Right lobe of liver (tissue), 6 donors: ENCODE measurements at regions not wholly inside any gene's neighbourhood (a gene's known extent, or its start where the extent isn't known, plus 50 kb on each side); places are given as distances from the start of the nearest gene placed in this dataset.

Experiments
- ATAC-seq, 4 donors: fragments of 200-7000 bp; cut with Tn5 transposase; one replicate each; pipeline ENCODE4 v1.9.1; 2020; ENCODE audit warnings: mild to moderate bottlenecking in 4 of 4, moderate library complexity in 4 of 4
- DNase-seq, 3 donors: peaks; one replicate each; pipeline ENCODE4 v3.0.0-alpha.2; 2020
- H3K27ac ChIP-seq, 3 donors: fragments of 200-600 bp; one replicate each; pipeline ENCODE4 v1.8.0; 2022
- H3K27me3 ChIP-seq, 2 donors: fragments of 200-600 bp; one replicate each; pipeline ENCODE4 v1.8.0; 2022
- H3K36me3 ChIP-seq, 4 donors: fragments of 200-600 bp; sonication (generic) in 1 of 4; one replicate each; pipeline versions ENCODE4 v1.5.1 to v1.8.0; 2017 to 2022; ENCODE audit warnings: control low read depth in 1 of 4
- H3K4me1 ChIP-seq, 4 donors: fragments of 200-600 bp; sonication (generic) in 1 of 4; one replicate each; pipeline versions ENCODE4 v1.5.1 to v1.8.0; 2017 to 2022; ENCODE audit warnings: control low read depth in 1 of 4
- H3K4me3 ChIP-seq, 3 donors: fragments of 200-600 bp; one replicate each; pipeline ENCODE4 v1.8.0; 2022
- H3K9me3 ChIP-seq, 4 donors: fragments of 200-600 bp; sonication (generic) in 1 of 4; one replicate each; pipeline versions ENCODE4 v1.5.1 to v1.8.0; 2017 to 2022; ENCODE audit warnings: control low read depth in 1 of 4
- POLR2A ChIP-seq: fragments of 450-650 bp; IDR thresholded peaks from one replicate; pipeline ENCODE4 v1.6.1; 2017; ENCODE audit warnings: antibody characterized with exemption, mild to moderate bottlenecking
- WGBS: methylation state at CpG from one replicate; pipeline ENCODE4 v1.1.6; 2018; ENCODE audit warnings: low coverage, low lambda C conversion rate; ENCODE audit not compliant: insufficient coverage; ENCODE audit errors: missing lambda C conversion rate; 5-methylcytosine and 5-hydroxymethylcytosine counted together
- intact Hi-C, 2 donors: fragments of 100-400 bp; cut with DNase I; formaldehyde crosslinking; loops; one replicate each; pipeline versions ENCODE4 v1.11.2 to v1.14.1; 2022
- TF ChIP-seq, protein P1 (sequence below), 4 donors: fragments of 200-600 bp in 3 of 4; fragments of 450-650 bp in 1 of 4; IDR thresholded peaks; one replicate each; pipeline versions ENCODE4 v1.5.1 to v1.8.0; 2016 to 2022; ENCODE audit warnings: antibody characterized with exemption in 4 of 4, mild to moderate bottlenecking in 2 of 4
- donor health status: DM: no; HTN: yes; CAD: no.
- donor health status: DM: no; HTN: no; CAD: no.
- donor health status: DM: no; HTN: no; CAD: no.
- donor health status: DM: no; HTN: yes; CAD: no.
- donor health status: DM: no; HTN: yes; CAD: no.

DNA sequence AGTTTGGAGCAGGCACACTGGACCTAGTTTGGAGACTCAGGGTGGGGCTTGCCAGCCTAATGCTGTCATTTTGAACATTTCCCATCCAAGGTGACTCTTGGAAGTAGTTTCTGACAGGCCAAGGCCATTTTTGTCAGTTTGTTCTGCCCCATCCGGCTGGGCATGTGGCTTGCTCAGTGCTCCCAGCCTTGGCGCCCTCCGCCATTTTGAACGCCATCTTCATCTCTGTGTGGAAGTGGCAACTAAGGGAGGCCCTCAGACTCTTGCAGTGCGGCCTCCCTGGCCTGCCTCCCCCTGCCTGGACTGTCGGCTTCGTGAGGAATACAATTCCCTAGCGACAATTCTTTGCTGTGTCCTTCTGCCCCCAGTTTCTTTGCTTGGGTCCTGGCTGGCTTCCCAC is 150.6 kb upstream of the RGMA start:
- no peak for DNase-seq
- intact Hi-C loops: no loop called here
- Histone ChIP-seq H3K36me3 (no peaks in the 10 kb centered on the region), H3K9me3 (no peaks in the 10 kb centered on the region), H3K4me3 (no peak overlapping the region), H3K27ac (no peak overlapping the region), H3K4me1 (no peaks in the 10 kb centered on the region), H3K27me3 (no peaks in the 10 kb centered on the region)
- 60% methylated on average over 1 of the region's 8 CpGs for WGBS
- no peak for ATAC-seq
- TF ChIP-seq POLR2A: no peak
- TF ChIP-seq, protein P1, sequence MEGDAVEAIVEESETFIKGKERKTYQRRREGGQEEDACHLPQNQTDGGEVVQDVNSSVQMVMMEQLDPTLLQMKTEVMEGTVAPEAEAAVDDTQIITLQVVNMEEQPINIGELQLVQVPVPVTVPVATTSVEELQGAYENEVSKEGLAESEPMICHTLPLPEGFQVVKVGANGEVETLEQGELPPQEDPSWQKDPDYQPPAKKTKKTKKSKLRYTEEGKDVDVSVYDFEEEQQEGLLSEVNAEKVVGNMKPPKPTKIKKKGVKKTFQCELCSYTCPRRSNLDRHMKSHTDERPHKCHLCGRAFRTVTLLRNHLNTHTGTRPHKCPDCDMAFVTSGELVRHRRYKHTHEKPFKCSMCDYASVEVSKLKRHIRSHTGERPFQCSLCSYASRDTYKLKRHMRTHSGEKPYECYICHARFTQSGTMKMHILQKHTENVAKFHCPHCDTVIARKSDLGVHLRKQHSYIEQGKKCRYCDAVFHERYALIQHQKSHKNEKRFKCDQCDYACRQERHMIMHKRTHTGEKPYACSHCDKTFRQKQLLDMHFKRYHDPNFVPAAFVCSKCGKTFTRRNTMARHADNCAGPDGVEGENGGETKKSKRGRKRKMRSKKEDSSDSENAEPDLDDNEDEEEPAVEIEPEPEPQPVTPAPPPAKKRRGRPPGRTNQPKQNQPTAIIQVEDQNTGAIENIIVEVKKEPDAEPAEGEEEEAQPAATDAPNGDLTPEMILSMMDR (IDR thresholded peaks at IDR 0.05): no peak

DNA sequence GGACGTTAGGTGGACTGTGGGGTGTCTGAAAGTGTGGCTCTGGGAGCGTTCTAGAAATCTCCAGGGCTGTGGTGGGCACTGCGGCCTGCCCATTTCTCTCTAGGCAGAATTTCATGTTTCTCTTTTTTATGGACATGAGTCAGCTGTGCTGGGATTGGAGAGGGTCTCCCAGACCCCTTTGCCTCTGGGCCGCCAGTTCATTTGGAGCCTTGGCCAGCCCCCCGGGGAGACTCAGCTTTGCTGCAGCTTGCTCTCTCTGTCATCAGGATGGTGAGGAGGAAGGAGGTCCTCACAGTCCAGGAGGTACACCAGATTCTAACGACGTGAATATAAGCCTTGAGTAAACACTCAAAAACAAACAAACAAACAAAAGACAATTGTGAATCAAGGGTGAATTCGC is 149.6 kb upstream of the RGMA start:
- intact Hi-C loops: no loop called here
- WGBS: 46% methylated on average over 7 of the region's 8 CpGs
- no peaks in the 10 kb centered on the region for H3K9me3 ChIP-seq
- no peaks in the 10 kb centered on the region for H3K36me3 ChIP-seq
- H3K4me3 ChIP-seq: no peak overlapping the region
- no peak for ATAC-seq
- no peak for DNase-seq
- H3K27ac ChIP-seq: no peak overlapping the region
- no peaks in the 10 kb centered on the region for H3K27me3 ChIP-seq
- no peaks in the 10 kb centered on the region for H3K4me1 ChIP-seq
- no peak for TF ChIP-seq POLR2A
- TF ChIP-seq, protein P1 (IDR thresholded peaks at IDR 0.05): no peak

DNA sequence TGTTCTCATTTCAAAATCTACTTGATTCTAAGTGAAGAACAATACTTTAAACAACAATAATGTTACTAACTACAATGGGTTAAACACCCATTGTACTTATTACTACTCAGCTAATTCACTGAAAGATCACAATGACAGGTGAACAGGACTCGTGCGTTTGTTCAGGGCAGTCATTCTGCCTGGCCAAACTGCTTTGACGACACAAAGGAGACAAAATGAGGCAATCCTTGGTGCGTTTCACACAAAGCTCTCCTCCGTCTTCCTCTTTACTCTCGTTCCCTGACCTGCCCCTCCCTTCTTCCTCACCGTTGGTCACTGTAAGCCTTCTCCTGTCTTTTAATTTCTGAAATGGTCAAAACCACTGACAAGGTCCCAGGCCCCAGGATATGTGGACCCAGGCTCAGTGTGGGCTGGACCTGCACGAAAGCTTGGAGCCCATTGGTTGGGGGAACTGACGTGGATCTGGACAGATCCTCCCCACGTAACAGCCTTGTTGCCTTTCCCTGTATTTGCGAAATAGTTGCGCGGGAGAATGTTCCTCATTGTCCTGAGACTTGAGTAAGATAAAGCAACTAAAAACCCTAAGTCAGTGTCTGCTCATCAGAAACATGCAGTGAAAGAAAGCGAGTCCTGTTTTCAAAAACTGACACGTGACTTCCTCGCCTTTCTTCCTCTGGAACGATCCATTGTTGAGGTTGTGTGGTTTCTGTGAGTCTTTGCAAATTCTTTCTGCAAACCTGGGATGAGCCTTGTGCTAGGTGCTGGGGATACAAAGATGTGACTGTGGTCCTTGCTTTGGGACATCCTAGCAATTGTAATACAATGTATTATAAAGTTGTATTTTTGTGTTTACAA is 147.1 kb upstream of the RGMA start:
- no peaks in the 10 kb centered on the region for H3K27me3 ChIP-seq
- WGBS: 21% methylated on average over 17 of the region's 17 CpGs
- peak; percentile 40 to 69 (median 54) for DNase-seq
- TF ChIP-seq, protein P1 (IDR thresholded peaks at IDR 0.05): no peak
- no peak for TF ChIP-seq POLR2A
- H3K27ac ChIP-seq: peak overlapping the region in 1 of 3 donors; percentile 3
- no peak overlapping the region for H3K4me3 ChIP-seq
- H3K9me3 ChIP-seq: no peaks in the 10 kb centered on the region
- no peaks in the 10 kb centered on the region for H3K36me3 ChIP-seq
- H3K4me1 ChIP-seq: no peaks in the 10 kb centered on the region
- peak; percentile 70 to 89 (median 76) for ATAC-seq
- intact Hi-C loops: no loop called here

DNA sequence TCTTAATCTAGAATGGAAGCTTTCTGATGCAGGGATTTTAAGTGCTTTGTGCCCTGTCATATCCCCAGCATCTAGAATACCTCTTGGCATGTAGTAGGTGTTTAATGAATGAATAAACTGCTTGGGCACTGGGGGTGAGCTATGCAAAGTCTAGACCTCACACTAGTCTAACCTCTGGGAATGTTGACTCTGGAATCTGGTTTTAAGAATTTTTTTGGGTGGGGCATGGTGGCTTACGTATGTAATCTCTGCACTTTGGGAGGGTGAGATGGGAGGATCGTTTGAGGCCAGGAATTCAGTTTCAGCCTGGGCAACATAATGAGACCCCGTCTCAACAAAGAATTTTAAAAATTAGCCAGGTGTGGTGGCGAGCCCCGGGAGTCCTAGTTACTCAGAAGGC is 146.3 kb upstream of the RGMA start:
- no peak for ATAC-seq

More for the DNA sequence above, 146.3 kb upstream of the RGMA start:
- H3K4me3 ChIP-seq: no peak overlapping the region
- no peaks in the 10 kb centered on the region for H3K36me3 ChIP-seq
- WGBS: 64% methylated on average over 5 of the region's 5 CpGs
- TF ChIP-seq POLR2A: no peak
- TF ChIP-seq, protein P1 (IDR thresholded peaks at IDR 0.05): no peak
- no peaks in the 10 kb centered on the region for H3K27me3 ChIP-seq
- intact Hi-C loops: no loop called here
- no peaks in the 10 kb centered on the region for H3K9me3 ChIP-seq
- no peaks in the 10 kb centered on the region for H3K4me1 ChIP-seq
- DNase-seq: no peak
- no peak overlapping the region for H3K27ac ChIP-seq
